CD4-positive, alpha-beta T cell treated with Interleukin-10 for 1 hour (primary cell): ENCODE measurements at regions not wholly inside any gene's neighbourhood (a gene's known extent, or its start where the extent isn't known, plus 50 kb on each side); places are given as distances from the start of the nearest gene placed in this dataset.

ENCODE experiments used
- DNase-seq: peaks from one replicate; pipeline ENCODE4 v3.0.0-alpha.2; 2020

DNA sequence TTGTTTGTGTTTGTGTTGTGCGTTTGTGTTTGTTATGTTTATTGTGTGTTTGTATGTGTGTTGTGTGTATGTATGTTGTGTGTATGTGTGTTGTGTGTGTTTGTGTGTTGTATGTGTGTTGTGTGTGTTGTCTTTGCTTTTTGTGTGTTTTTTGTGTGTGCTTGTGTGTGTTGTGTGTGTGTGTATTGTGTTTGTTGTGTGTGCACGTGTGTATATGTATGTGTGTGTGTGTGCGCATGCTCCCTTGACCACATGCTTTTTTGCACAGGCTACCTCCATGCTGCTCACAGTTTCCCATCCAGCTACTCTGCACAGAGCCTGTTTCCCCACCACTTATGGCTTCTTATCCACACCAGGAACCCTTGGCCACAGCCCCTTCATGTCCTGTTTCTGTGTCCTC is 720.0 kb upstream of the ADAMTS16 start:
- no peak for DNase-seq

DNA sequence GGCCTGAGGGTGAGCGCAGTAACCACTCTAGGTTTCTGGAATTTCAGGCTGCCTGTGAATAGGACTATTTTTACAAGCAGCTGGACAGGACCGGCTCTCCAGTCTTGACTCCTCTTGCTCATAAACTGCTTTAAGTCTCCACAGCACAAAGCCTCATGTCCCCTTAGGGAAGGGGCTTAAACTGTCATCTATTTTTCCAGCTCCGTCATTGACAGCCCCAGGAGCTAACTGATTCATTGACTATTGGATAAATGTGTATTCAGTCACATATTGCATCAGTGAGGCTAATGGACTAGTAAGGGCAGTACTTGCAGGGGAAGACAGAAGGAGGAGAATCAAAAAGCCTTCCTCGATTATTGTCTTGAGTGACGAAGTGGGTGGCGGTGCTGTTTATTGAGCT is 719.4 kb upstream of the ADAMTS16 start:
- DNase-seq, result no peak

DNA sequence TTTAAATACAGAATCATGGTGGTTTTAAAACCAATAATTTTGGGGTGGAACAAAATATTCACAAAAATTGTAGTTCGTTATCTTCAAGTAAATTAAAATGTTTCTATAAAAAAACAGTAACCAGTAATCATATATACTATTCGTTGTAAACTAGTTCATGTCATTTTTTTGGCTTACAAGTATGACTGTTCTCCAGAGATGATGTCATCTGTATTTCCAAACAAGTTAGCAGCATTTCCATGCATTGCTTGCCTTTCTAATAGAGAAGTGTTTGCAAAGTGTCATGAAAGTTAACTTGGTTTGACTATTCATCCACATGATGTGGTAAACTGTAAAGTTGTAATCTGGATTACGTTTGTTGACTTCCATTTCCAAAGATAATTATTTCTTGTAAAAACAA is 717.9 kb upstream of the ADAMTS16 start:
- no peak for DNase-seq

DNA sequence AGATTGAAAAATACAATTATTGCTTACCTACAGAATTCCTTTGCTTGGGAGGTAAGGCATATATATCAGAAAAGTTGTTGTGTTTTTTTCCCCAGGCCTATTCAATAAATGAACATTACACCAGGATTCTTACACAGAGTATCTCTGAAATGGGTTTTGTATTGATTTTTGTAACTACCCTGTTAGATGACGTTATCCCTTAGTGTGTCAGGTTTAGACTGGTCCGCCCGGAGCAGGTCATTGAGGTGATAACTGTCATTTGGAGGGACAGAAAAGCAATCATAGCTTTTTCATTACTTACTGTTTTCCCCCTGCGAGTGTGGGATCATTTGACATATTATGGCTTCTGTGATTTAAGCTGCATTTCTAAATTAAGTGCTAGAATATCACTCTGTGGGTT is 715.2 kb upstream of the ADAMTS16 start:
- no peak for DNase-seq

DNA sequence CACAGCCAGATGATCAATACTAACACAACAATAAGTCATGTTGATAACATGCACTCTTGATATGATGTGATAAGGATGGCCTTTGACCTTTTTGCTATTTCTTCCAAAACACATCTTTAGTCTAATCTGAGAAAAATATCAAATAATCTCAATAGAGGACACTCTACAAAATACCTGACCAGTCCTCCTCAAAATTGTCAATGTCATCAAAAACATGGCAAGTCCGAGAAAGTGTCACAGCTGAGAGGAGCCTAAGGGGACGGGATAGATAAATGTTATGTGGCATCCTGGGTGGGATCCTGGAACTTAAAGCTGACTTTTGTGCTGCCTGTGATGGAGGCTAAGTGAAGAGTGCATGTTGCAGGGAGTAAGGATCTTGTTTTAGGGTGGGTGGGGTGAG is 699.6 kb upstream of the ADAMTS16 start:
- DNase-seq, result no peak

DNA sequence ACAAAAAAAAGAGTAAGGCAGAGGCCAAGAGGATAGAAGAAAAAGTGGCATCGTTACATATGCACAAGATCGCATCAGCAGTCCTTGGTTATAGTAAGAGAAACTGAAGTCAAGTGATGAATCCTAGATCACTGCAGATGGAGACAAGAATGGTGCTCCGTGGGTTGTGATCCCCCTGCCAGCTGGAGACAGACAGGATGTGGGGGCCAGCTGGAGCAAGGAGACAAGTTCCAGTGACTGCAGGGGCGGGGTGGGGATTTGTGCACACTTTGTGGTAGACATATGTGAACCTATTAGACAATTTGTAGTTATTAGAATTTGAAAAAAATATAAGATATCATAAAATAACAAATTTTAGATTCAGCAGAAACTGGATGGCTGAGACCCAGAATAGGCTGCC is 697.9 kb upstream of the ADAMTS16 start:
- no peak for DNase-seq

DNA sequence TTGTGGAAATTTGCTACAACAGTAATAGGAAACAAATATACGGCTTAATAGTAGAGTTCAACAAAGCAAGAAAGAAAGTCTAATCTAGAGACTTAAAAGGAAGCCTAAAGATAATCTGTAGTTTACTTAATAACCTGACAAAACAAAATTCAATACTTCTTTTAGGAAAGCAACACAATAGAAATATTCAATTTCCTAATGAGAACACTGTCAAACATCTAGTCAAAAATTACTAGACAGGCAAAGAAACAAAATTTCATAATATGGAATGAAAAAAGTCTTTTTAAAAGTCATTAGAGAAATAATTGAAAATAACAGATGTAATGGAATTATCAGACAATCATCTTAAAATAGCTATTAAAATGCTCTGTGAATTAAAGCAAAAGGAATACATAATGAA is 692.5 kb upstream of the ADAMTS16 start:
- no peak for DNase-seq

DNA sequence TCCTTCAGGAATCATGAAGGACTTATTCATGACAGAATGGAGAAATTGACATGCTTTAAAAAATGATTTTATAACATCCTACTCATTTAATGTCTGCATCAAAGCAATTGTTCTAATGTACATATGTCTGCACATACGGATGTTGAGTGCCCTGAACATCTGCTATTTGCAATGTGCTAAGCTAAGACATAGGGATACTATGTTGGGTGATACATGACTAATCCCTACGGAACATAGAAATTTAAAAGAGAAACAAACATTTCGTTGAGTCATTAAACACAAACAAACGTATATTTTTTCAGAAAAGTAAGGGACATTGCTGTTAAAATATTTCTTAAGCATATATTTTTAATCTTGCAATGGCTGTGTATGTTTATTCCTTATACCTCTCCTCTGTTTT is 686.5 kb upstream of the ADAMTS16 start:
- no peak for DNase-seq

DNA sequence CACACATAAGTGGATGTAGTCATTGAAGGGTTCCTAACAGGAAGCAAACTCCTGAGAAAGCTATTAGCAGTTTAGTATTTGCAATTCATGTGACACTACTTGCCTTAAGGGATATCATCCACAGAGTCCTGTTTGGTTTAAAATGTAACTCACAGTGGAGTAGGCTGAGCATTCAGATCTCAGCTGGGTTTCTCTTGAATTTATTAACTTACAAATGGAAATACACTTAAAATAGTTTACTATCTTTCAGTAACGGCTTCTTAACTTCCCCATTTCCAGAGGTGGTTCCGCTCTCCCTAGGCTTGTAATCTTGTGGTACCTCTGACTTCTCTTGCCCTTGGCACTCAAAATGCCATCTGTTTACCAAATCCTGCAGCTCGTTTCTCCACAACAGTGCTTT is 660.7 kb upstream of the ADAMTS16 start:
- no peak for DNase-seq

DNA sequence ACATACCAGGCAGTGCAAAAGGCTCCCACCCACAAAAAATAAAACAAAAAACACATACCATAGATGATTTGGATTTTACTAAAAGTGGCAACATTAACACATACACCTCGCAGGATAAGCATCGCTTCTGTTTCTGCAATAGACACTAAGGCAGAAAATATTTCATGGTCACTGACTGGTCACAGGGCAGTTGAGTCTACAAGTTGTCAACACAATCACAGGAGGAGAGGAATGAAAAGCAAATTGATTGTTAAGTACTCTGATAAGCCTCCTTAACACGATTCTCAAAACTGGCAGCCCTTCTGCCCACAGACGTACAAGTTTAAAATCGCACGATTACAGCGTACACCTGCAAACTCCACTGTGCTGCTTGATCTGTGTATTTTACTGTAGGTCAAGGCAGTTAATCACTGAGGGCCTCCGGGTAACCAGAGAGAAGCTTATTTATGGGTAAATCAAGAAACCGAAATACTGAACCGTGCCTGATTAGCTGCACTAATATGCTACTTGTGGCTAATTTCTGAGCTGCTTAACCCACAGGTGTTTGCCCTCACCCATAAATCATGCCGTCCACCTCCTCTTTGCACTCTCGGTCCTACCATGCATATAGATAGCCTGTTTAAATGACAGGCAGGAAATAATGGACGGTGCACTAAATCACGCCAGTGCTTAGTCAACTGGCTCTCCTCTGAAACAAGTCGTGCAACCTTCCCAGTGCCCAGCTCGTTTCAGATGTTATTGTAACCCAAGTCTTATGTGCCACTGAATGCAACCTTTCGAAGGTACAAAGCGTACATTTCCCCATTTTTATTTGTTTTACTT is 659.4 kb upstream of the ADAMTS16 start:
- no peak for DNase-seq

DNA sequence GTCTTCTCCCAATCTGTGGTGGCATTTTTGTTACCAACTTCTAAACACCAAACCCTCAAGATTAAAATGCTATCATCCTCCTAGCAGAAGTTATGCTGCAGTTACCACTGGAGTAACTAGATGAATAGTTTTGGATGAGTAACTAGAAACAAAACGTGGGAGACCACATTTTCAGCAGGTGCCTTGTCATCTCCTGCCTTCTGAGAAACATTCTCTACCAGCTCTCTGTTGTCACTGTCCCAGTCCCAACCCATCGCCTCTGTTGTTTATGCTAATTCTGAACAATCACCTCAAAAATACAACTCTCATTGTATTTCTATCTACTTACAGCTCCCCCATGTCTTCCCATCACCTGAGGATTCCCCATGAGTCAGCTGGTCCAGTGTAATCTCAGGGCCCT is 652.5 kb upstream of the ADAMTS16 start:
- no peak for DNase-seq

DNA sequence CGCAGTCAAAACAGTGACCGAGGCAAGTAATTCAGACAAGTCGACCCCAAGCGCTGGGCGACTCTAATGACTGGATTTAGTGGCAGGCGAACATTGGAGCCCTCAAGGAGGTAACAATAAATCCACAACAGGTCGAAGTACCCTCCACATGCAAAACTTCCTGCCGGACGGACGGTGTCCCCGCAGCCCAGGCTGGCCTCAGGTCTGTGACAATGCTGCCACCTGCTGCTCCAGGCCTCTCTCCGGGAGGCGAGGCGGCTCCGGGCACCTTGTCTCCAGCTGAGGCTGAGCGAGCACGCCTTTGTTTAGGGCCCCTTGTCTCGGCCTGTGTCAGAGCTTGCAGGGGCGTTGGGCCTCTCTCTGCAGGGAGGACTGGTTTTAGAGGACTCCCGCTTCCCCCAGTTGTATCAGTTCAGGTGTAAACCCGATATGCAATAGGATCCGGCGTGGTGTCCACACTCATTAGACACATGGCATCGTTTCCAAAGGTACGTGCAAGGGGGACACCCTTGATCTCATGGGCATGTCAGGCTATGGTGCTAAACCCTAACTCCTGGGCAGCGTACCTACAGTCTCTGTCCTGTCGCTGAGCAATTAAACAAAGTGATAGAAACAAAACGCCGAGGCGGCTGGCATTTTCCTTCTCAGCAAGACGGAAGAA is 628.0 kb upstream of the ADAMTS16 start:
- no peak for DNase-seq

DNA sequence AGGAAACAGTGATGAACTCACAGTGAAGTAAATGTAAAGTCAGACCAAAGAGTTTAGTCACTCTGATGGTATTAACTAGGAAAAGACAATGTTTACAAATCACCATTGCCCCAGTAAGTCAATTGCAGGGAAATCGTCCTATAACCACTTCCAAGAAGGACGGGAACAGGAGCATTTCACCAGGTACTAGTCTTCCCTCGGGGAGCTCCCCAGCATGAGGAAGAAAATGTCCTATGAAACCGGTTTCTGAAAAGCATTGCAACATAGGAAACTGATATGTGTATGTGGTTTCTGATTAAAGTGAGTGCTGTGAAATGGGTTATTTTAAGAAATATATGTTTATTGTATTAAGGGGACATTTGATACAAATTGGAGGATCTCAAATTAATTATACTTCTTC is 626.7 kb upstream of the ADAMTS16 start:
- no peak for DNase-seq

DNA sequence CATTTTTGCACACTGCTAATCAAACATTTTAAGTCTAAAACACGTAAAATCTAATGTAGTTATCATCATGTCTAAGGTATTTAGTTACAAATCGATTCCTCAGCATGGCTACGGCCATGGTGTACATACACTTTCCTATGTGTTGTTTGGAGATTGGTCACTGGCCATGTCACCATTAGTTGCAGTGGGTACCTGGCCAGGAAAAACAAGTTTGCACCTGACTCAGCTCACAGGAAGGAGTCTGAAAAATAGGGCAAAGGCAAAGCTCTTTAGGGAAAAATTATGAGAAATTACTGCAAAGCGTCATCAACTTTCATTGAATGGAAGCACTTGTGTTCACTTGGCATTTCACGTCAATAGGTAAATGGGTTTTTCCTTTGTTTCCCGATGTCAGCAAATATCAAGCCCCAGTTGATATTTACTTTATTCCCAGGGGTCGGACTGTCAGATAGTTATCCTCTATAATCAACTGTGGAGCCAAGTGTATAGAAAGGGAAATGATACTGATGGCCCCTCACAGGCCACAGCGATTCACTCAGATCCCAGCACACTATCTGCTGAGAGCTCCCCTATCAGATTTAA is 626.0 kb upstream of the ADAMTS16 start:
- no peak for DNase-seq

DNA sequence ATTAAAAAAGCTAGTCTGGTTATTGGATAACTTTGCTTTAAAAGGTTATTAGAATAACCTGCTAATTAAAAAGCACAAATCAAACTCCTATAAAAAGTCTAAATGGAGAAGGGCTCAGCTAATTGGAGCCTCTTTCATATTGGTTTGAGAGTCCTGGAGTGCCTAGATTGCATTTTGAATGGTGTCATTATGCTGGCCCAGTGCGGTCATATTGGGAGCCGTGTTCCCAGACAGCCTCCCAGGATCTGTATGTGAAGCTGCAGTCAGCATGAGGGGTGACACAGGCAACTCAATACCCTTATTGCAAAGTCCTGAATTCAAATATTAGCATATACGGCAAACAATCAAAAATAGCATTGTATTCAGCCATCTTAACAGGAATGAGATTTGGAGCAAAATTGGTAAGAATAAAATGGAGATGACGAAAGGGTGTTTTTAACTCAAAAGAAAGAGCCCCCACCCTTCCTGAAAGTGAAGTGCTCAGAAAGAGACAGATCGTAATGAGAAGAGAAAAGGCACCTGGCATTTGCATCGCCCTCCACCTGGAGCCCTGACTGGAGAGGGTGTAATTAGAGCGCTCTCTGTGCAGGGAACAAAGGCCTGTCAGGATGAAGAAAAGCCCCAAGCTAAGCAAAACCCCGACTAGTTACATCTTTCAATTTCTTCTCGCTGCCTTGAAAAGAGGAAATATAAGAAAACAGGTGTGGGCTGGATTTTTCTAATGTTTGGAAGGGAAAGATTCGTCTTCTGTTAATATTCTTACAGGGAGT is 621.0 kb upstream of the ADAMTS16 start:
- DNase-seq, result no peak

DNA sequence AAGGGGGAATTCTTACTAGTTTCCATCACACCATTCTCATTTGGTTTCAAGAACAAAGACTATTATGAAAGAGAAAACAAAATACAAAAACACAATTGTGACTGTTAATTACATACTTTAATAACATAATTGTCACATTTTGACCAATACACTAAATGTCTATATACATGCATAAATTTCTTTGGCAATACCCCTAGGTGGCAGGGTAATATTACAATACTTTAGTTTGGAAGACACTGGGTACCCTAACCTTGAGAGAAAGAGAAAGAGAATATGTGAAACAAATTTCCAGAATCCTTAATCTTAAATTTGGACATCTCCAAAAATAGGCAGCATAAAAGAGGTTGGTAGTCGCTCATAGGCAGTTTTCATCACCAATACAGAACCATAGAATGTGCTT is 619.6 kb upstream of the ADAMTS16 start:
- no peak for DNase-seq

DNA sequence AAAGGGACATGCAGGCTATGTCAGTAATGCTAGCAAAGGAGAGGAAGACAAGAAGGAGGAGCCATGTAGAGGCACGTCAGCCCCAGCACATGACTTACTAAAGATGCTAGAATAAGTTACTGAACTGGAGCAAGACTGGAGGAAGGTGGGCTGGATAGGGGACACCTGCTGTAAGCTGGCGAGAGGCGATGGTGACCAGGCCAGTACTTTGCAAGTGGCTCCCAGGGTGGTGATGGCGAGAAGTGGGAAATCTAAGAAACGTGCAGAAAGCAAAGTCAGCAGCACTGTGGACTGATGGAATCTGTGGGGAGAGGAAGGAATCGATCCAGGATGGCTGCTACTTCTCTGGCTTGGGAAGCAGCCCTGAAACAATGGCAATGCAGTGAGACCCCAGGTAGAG is 617.1 kb upstream of the ADAMTS16 start:
- DNase-seq, result no peak

DNA sequence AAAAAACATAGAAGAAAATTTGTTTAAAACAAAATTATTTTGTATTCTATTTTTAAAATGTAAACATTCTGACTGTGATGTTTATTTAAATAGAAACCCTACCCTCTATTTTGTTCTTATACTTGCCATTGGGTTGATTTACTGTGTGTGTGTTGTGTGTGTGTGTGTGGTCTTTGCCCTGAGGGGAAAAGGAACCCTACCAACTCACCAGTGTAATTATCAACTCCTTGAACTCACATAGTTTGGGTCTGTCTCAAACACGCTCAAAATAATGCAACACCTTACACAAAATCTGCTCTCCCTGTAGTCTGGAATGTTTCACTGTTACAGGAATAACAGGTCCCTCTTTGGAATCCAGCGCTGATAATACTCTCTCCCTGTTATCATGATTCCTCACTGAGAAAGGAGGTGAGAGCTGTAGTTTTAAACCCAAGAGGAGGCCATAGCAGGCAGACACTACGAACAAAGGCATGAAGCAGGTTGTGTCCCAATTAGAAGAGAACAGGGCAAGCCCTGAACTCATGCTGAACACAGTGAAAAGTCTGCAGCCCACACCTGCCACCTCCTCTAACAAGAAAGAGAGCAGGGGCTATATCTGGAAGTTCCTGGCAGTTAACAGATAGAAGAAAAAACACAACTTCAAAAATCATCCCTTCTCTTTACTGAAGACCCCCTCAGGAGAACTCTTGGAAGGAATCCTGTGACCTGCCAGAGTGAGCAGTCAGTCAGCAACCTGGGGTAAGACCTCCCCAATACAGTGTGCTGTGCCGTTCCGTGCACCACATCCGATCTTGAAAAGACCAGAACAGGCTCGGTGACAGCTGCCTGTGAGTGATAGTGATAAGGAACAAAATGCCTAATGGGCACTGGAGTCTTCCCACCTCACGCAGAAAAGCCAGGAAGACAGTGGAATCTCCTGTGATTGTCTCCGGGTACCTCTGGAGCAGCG is 608.1 kb upstream of the ADAMTS16 start:
- no peak for DNase-seq

DNA sequence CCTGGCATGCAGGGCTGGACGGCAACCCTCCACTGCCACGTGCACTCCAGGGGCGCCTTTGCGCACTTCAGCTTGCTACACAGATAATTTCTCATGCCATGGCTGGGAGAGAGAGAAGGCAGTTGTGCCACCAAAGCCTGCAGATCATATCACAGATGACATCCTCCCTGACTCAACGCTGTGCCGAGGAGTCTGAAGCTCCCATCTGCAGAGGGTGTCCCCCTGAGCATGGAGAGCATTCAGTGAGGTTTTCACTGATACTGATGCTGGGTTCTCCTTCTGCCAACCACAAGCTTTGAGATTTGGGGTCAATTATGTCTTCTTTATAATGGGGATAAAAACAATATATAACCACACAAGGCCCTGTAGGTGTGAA is 607.4 kb upstream of the ADAMTS16 start:
- no peak for DNase-seq

DNA sequence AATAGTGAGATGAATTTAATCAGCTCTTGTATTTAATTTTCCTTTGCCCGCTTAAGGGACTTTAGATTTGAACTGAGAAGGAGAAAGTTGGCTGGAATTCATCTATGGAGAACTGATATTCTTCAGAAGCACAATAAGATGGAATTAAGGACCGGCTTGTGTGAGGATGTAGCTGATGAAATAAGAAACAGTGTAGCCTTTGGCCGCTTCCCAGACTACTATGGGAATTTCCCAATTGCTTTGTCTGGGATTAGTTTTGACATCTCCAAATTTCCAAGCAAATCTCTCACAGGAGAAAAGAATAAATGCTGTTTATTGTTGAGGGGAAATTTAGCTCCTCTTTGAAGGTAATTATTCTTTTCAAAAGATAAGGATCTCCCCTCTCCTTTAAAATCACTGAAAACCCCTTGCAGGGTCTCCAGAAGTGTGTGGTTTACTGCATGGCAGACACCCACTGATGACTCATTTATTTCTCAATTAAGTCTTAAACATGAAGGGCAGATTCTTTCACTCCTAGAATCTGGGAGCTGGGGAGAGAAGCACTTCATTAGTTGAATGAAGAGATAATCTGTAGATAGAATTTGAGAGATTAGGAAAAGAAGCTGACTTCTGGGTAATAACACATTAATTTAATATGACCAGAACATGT is 606.5 kb upstream of the ADAMTS16 start:
- DNase-seq, result no peak

DNA sequence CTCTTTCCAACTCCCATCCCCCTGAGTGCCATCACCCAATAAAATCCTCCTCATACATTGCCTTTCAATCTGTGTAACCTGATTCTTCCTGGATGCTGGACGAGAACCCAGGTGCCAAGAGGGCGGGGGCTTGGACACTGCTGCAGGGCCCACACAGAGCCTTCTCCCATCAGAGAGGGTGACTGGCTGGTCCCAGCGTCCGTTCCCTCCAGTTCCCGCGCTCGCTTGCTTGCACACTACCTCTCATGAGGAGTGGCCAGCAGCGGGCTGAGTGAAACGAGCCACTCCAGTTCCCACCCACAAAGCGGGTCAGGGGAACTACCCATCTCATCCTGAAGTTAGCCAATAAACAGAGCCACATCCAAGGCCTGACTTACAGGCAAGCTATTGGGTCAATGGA is 602.6 kb upstream of the ADAMTS16 start:
- no peak for DNase-seq
